Heart left ventricle (tissue), 13 donors: ENCODE measurements at regions not wholly inside any gene's neighbourhood (a gene's known extent, or its start where the extent isn't known, plus 50 kb on each side); places are given as distances from the start of the nearest gene placed in this dataset.

ENCODE experiments used
- CTCF ChIP-seq, 12 donors: fragments of 200-600 bp; sonication (generic) in 4 of 12; IDR thresholded peaks; one replicate each; pipeline versions ENCODE4 v1.5.0 to v1.8.0; 2018 to 2022; ENCODE audit warnings: antibody characterized with exemption in 12 of 12, mild to moderate bottlenecking in 5 of 12
- POLR2A ChIP-seq, 2 donors: fragments of 450-650 bp; IDR thresholded peaks; one replicate each; pipeline ENCODE4 v1.6.1; 2017; ENCODE audit warnings: antibody characterized with exemption in 2 of 2, mild to moderate bottlenecking in 2 of 2, moderate library complexity in 2 of 2
- donor health status: ischemic (EF 13 %, LVEDD 7.1; RV severe dilation, severe dysfunction).
- donor health status: DM: no; HTN: yes; CAD: no.
- donor health status: DM: no; HTN: no; CAD: no.
- donor health status: ischemic (EF 25% LVEDD 6.9; RV normal size, moderate dysfunction).
- donor health status: ischemic (EF 25% LVEDD 5.7; RV mildly dilated, moderate dysfunction).
- donor health status: ischemic (EF 35%, LVEDD 5.7; RV mildly dilated, moderate dysfunction).
- donor health status: nonischemic (EF 11% LVEDD 7.7; RV severe dilation, severe dysfunction).
- donor health status: DM: yes; HTN: yes; CAD: no.
- donor health status: PGD.
- donor health status: ischemic (EF 29% LVEDD 5.4; RV normal size, mild dysfunction).
- donor health status: nonischemic (EF 23%, LVEDD 6.1; RV moderate dilation, normal function).

GRCh38 chr5:170173227-170173626, 59.6 kb upstream of the C5orf58 start:
- no peak for TF ChIP-seq CTCF (IDR thresholded peaks at IDR 0.05)
- no peak for TF ChIP-seq POLR2A (IDR thresholded peaks at IDR 0.05)
